Tibial artery (tissue), 4 donors: ENCODE measurements at regions not wholly inside any gene's neighbourhood (a gene's known extent, or its start where the extent isn't known, plus 50 kb on each side); places are given as distances from the start of the nearest gene placed in this dataset.

Experiments
- DNase-seq, 2 donors: peaks; one replicate each; pipeline ENCODE4 v3.0.0-alpha.2; 2019
- H3K27ac ChIP-seq, 2 donors: fragments of 200-600 bp; sonication (generic) in 1 of 2; 1 replicate in 1 of 2; 2 replicates in 1 of 2; pipeline ENCODE4 v1.5.1; 2018 to 2019; ENCODE audit warnings: mild to moderate bottlenecking in 1 of 2
- H3K27me3 ChIP-seq, 2 donors: fragments of 200-600 bp; sonication (generic) in 1 of 2; one replicate each; pipeline versions ENCODE4 v1.5.1 to v1.6.0; 2016 to 2019
- H3K36me3 ChIP-seq, 3 donors: fragments of 200-600 bp; sonication (generic) in 2 of 3; one replicate each; pipeline ENCODE4 v1.5.1; 2016 to 2019; ENCODE audit warnings: mild to moderate bottlenecking in 2 of 3
- H3K4me1 ChIP-seq, 4 donors: fragments of 200-600 bp; sonication (generic) in 2 of 4; 1 replicate in 3 of 4; 2 replicates in 1 of 4; pipeline ENCODE4 v1.5.1; 2016 to 2019
- H3K4me3 ChIP-seq, 2 donors: fragments of 200-600 bp; sonication (generic) in 1 of 2; 1 replicate in 1 of 2; 2 replicates in 1 of 2; pipeline ENCODE4 v1.5.1; 2018 to 2019; ENCODE audit warnings: mild to moderate bottlenecking in 2 of 2
- H3K9me3 ChIP-seq, 3 donors: fragments of 200-600 bp; sonication (generic) in 1 of 3; one replicate each; pipeline ENCODE4 v1.5.1; 2016 to 2019
- intact Hi-C: fragments of 100-400 bp; cut with DNase I; formaldehyde crosslinking; loops from one replicate; pipeline ENCODE4 v1.15.0; 2023; ENCODE audit warnings: low total_unique reads
- TF ChIP-seq, protein P1 (sequence below), 2 experiments: fragments of 200-600 bp in 1 of 2; fragments of 450-650 bp in 1 of 2; IDR thresholded peaks; one replicate each; pipeline ENCODE4 v1.5.1; 2017 to 2019; ENCODE audit warnings: antibody characterized with exemption in 2 of 2, mild to moderate bottlenecking in 1 of 2, moderate library complexity in 1 of 2

DNA sequence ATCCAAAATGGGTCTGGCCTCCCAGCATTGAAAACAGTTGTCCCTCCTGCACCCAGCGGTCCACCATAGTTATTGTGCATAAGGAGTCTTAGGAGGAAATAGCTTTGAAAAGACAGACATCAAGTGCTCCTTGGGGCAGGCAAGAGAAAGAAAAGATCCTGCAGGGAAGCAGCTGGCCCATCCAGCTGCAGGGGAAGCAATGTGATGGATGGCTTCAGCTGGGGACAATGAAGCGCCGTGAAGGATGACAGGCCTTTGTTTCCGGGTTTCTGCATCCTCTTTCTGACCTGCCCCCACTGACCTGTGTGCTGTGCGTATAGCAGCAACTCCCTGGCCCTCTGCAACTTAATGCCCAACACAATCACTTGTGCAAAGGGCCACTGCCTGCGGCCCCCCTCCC is 142.9 kb upstream of the NCKAP5 start:
- Histone ChIP-seq H3K27ac (no peak overlapping the region), H3K27me3 (no peaks in the 10 kb centered on the region), H3K4me3 (no peak overlapping the region), H3K9me3 (peaks cover 0 to 8% (median 0%) of the 10 kb centered on the region in 3 donors), H3K36me3 (no peaks in the 10 kb centered on the region), H3K4me1 (no peaks in the 10 kb centered on the region)
- intact Hi-C loops: no loop called here
- DNase-seq: no peak
- TF ChIP-seq, protein P1, sequence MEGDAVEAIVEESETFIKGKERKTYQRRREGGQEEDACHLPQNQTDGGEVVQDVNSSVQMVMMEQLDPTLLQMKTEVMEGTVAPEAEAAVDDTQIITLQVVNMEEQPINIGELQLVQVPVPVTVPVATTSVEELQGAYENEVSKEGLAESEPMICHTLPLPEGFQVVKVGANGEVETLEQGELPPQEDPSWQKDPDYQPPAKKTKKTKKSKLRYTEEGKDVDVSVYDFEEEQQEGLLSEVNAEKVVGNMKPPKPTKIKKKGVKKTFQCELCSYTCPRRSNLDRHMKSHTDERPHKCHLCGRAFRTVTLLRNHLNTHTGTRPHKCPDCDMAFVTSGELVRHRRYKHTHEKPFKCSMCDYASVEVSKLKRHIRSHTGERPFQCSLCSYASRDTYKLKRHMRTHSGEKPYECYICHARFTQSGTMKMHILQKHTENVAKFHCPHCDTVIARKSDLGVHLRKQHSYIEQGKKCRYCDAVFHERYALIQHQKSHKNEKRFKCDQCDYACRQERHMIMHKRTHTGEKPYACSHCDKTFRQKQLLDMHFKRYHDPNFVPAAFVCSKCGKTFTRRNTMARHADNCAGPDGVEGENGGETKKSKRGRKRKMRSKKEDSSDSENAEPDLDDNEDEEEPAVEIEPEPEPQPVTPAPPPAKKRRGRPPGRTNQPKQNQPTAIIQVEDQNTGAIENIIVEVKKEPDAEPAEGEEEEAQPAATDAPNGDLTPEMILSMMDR (IDR thresholded peaks at IDR 0.05): no peak

DNA sequence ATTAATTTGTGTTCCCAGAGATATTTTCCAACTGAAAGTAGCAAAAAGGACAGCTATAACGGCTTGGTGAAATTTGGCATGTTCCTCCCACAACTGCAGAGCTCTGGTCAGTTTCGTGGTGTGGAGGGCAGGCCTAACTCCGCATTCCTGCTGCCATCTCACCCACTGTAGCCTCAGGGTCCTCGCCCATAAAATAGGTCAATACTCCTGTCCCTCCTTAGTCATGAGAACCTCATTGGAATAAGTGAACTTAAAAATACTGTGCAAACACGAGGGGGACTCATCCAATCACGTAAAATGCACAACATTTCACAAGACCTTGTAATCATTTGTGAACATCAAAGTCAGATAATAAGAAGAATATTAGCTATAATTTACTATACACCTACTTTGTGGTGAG is 143.5 kb upstream of the NCKAP5 start:
- no peaks in the 10 kb centered on the region for H3K36me3 ChIP-seq
- H3K27ac ChIP-seq: no peak overlapping the region
- intact Hi-C loops: no loop called here
- H3K4me1 ChIP-seq: no peaks in the 10 kb centered on the region
- H3K4me3 ChIP-seq: no peak overlapping the region
- DNase-seq: no peak
- TF ChIP-seq, protein P1 (IDR thresholded peaks at IDR 0.05): no peak
- H3K9me3 ChIP-seq: peaks cover 0 to 8% (median 0%) of the 10 kb centered on the region in 3 donors
- no peaks in the 10 kb centered on the region for H3K27me3 ChIP-seq

DNA sequence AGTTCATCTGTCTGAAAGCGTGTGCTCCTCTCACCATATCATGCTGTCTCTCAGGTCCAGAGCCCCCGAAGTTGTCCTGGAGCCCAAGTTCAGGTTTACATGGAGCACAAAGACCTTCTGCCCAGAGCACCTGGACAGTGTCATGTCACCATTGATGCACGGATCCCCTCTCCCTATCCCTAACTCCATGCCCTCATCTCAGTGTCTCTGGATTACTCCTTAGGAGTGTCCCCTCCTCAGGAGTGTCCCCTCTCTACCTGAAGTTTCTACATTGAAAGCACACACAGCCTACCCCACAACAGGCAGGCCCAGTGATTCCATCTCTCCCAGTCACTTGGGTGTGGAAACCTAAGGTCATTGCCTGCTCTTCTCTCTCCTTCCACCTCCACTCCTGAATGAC is 144.1 kb upstream of the NCKAP5 start:
- H3K4me1 ChIP-seq: no peaks in the 10 kb centered on the region
- H3K27me3 ChIP-seq: no peaks in the 10 kb centered on the region
- H3K27ac ChIP-seq: no peak overlapping the region
- no peak for DNase-seq
- TF ChIP-seq, protein P1 (IDR thresholded peaks at IDR 0.05): no peak
- intact Hi-C loops: no loop called here
- H3K9me3 ChIP-seq: peaks cover 0 to 8% (median 0%) of the 10 kb centered on the region in 3 donors
- H3K36me3 ChIP-seq: no peaks in the 10 kb centered on the region
- no peak overlapping the region for H3K4me3 ChIP-seq

DNA sequence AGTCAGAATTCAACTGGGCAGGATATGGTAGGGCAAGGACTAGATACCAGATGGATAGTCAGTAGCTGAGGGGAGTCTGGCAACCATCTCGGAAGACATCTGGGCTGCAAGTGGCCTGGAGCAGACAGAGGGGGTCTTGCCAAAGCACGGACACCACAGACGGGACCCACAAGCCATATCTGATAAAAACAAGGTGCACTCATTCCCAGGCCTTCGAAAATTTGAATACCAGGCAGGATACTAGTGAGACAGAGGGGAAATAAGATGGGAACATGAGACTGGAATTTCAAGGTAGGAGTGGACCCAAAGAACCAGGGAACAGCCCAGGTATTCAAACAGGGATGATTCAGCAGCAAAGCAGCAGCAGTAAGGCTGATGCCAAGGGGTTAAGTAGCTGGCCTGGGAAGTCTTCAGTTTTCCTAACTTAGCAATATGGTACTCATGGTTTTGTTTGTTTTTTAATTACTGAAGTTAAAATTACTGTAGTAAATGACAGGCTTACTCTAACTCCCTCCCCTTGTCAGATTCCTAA is 144.9 kb upstream of the NCKAP5 start:
- Histone ChIP-seq H3K27ac (no peak overlapping the region), H3K27me3 (no peaks in the 10 kb centered on the region), H3K4me1 (no peaks in the 10 kb centered on the region), H3K4me3 (no peak overlapping the region), H3K36me3 (no peaks in the 10 kb centered on the region), H3K9me3 (peaks cover 0 to 8% (median 0%) of the 10 kb centered on the region in 3 donors)
- TF ChIP-seq, protein P1 (IDR thresholded peaks at IDR 0.05): no peak
- intact Hi-C loops: no loop called here
- DNase-seq: no peak

DNA sequence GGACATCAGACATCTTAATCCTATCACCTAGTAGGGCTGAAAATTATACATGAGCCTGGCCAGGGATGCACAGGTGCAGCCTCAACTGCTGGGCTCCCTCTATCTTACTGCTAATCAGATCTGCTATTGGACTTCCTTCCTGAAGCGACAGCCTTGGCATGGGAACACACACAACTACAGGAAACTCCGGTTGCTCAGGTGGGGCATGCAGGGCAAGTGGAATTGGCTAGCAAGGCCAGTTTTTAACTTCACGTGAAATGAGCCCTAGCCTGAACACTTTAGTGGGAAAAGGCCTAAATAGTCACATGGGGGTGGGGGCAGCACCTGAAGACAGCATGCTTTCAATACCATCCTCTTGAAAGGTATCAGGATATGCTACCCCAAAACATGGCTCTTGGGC is 147.9 kb upstream of the NCKAP5 start:
- H3K27me3 ChIP-seq: no peaks in the 10 kb centered on the region
- intact Hi-C loops: no loop called here
- TF ChIP-seq, protein P1 (IDR thresholded peaks at IDR 0.05): no peak
- DNase-seq: no peak
- peaks cover 0 to 4% (median 0%) of the 10 kb centered on the region in 4 donors for H3K4me1 ChIP-seq
- no peak overlapping the region for H3K4me3 ChIP-seq
- H3K27ac ChIP-seq: no peak overlapping the region
- no peaks in the 10 kb centered on the region for H3K9me3 ChIP-seq
- H3K36me3 ChIP-seq: no peaks in the 10 kb centered on the region

DNA sequence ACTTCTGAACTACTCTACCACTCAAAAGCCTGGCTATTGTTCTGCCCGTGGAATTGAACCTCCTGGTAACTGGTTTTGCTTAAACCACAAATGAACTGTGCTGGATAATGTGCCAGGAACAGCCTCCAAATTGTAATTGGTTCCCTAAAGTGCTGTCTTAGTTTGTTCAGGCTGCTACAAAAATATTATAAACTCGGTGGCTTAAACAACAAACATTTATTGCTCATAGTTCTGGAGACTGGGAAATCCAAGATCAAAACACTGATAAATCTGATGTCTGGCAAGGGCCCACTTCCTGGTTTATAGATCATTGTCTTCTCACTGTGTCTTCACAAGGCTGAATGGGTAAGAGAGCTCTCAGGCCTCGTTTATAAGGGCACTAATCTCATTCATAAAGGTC is 149.2 kb upstream of the NCKAP5 start:
- intact Hi-C loops: no loop called here
- no peak for DNase-seq
- TF ChIP-seq, protein P1 (IDR thresholded peaks at IDR 0.05): no peak

More for the DNA sequence above, 149.2 kb upstream of the NCKAP5 start:
- Histone ChIP-seq H3K27ac (no peak overlapping the region), H3K27me3 (no peaks in the 10 kb centered on the region), H3K4me1 (peaks cover 0 to 10% (median 0%) of the 10 kb centered on the region in 4 donors), H3K9me3 (no peaks in the 10 kb centered on the region), H3K4me3 (no peak overlapping the region), H3K36me3 (no peaks in the 10 kb centered on the region)
